GM23338 (cell line): ENCODE measurements at regions not wholly inside any gene's neighbourhood (a gene's known extent, or its start where the extent isn't known, plus 50 kb on each side); places are given as distances from the start of the nearest gene placed in this dataset.

Experiments used
- ATAC-seq: fragments of 200-7000 bp; cut with Tn5 transposase; 3 replicates; pipeline ENCODE4 v1.9.1; 2020
- DNase-seq: peaks from one replicate; pipeline ENCODE4 v3.0.0-alpha.2; 2015; ENCODE audit warnings: low spot score
- H2AFZ ChIP-seq: fragments of 200-600 bp; sonication (generic); 2 replicates; pipeline ENCODE4 v1.8.0; 2016; ENCODE audit warnings: antibody characterized with exemption, mild to moderate bottlenecking, moderate library complexity
- H3F3A ChIP-seq: fragments of 200-600 bp; sonication (generic); replicated peaks from 2 replicates; pipeline ENCODE4 v1.8.0; 2017; ENCODE audit warnings: antibody characterized with exemption, mixed run types, low read depth
- H3K27ac ChIP-seq: fragments of 200-600 bp; sonication (generic); 2 replicates; pipeline ENCODE4 v1.6.1; 2016; ENCODE audit warnings: low read depth
- H3K27me3 ChIP-seq: fragments of 200-600 bp; sonication (generic); 2 replicates; pipeline ENCODE4 v1.8.0; 2016; ENCODE audit warnings: mild to moderate bottlenecking, mixed run types, moderate library complexity; ENCODE audit not compliant: insufficient read depth
- H3K36me3 ChIP-seq: fragments of 200-600 bp; sonication (generic); 2 replicates; pipeline ENCODE4 v1.8.0; 2016; ENCODE audit warnings: mild to moderate bottlenecking; ENCODE audit not compliant: insufficient read depth
- H3K4me1 ChIP-seq: fragments of 200-600 bp; sonication (generic); 2 replicates; pipeline ENCODE4 v1.8.0; 2016; ENCODE audit warnings: mild to moderate bottlenecking, moderate library complexity; ENCODE audit not compliant: insufficient read depth
- H3K4me2 ChIP-seq: fragments of 200-600 bp; sonication (generic); 2 replicates; pipeline ENCODE4 v1.7.1; 2017; ENCODE audit warnings: mixed run types
- H3K4me3 ChIP-seq: fragments of 200-600 bp; sonication (generic); 2 replicates; pipeline ENCODE4 v1.6.1; 2016; ENCODE audit warnings: mixed run types
- H3K79me2 ChIP-seq: fragments of 200-600 bp; sonication (generic); replicated peaks from 2 replicates; pipeline ENCODE4 v1.8.0; 2017; ENCODE audit warnings: mild to moderate bottlenecking; ENCODE audit not compliant: insufficient read depth
- H3K9me2 ChIP-seq: fragments of 200-600 bp; sonication (generic); 2 replicates; pipeline ENCODE4 v1.8.0; 2017; ENCODE audit not compliant: insufficient read depth
- H4K20me1 ChIP-seq: fragments of 200-600 bp; sonication (generic); replicated peaks from 2 replicates; pipeline ENCODE4 v1.8.0; 2017; ENCODE audit warnings: mild to moderate bottlenecking; ENCODE audit not compliant: insufficient read depth
- H3K27ac Mint-ChIP-seq: 2 replicates; pipeline ENCODE4 v1.8.0; 2020; ENCODE audit warnings: inconsistent platforms, mild to moderate bottlenecking, moderate library complexity, mixed read lengths
- H3K27me3 Mint-ChIP-seq: 3 replicates; pipeline ENCODE4 v1.8.0; 2022; ENCODE audit warnings: low read depth, mild to moderate bottlenecking, moderate library complexity, mixed read lengths, inconsistent platforms; ENCODE audit not compliant: insufficient read depth, poor library complexity
- H3K36me3 Mint-ChIP-seq: 3 replicates; pipeline ENCODE4 v1.8.0; 2021; ENCODE audit warnings: low read depth, mild to moderate bottlenecking, inconsistent platforms, moderate library complexity, mixed read lengths
- H3K4me1 Mint-ChIP-seq: 3 replicates; pipeline ENCODE4 v1.8.0; 2020; ENCODE audit warnings: mild to moderate bottlenecking, inconsistent platforms, mixed read lengths
- H3K4me3 Mint-ChIP-seq: 3 replicates; pipeline ENCODE4 v1.8.0; 2021; ENCODE audit warnings: moderate library complexity, mild to moderate bottlenecking, inconsistent platforms, mixed read lengths
- H3K9me3 Mint-ChIP-seq: 3 replicates; pipeline ENCODE4 v1.8.0; 2020; ENCODE audit warnings: moderate library complexity, mild to moderate bottlenecking, inconsistent platforms, mixed read lengths
- CREB1 ChIP-seq: fragments of 250-450 bp; sonication (Bioruptor Pico); IDR thresholded peaks from 2 replicates; pipeline ENCODE4 v1.5.0; 2020; ENCODE audit warnings: low read depth, mild to moderate bottlenecking, moderate library complexity
- CTCF ChIP-seq, 2 experiments: fragments of 200-600 bp in 1 of 2; sonication (generic) in 1 of 2; conservative IDR thresholded peaks; 2 replicates each; pipeline versions ENCODE4 v1.5.1 to v1.6.1; 2016 to 2017; ENCODE audit warnings: antibody characterized with exemption in 2 of 2, low read depth in 2 of 2, mild to moderate bottlenecking in 2 of 2, moderate library complexity in 1 of 2
- ETS1 ChIP-seq: IDR thresholded peaks from 2 replicates; pipeline ENCODE4 v1.6.1; 2016; ENCODE audit warnings: antibody characterized with exemption
- EZH2 ChIP-seq: fragments of 200-600 bp; sonication (generic); IDR thresholded peaks from one replicate; pipeline ENCODE4 v1.8.0; 2017; ENCODE audit warnings: antibody characterized with exemption, mild to moderate bottlenecking, low read depth; ENCODE audit not compliant: unreplicated experiment
- EZH2phosphoT487 ChIP-seq: fragments of 200-600 bp; sonication (generic); IDR thresholded peaks from one replicate; pipeline ENCODE4 v1.8.1; 2018; ENCODE audit warnings: antibody characterized with exemption; ENCODE audit not compliant: unreplicated experiment
- JUNB ChIP-seq: IDR thresholded peaks from one replicate; pipeline ENCODE4 v1.6.1; 2016; ENCODE audit warnings: antibody characterized with exemption; ENCODE audit not compliant: unreplicated experiment
- NANOG ChIP-seq: IDR thresholded peaks from 2 replicates; pipeline ENCODE4 v1.6.1; 2016; ENCODE audit warnings: antibody characterized with exemption, borderline replicate concordance
- POLR2AphosphoS5 ChIP-seq: IDR thresholded peaks from 2 replicates; pipeline ENCODE4 v1.6.1; 2016; ENCODE audit warnings: antibody characterized with exemption, low read depth
- REST ChIP-seq: IDR thresholded peaks from one replicate; pipeline ENCODE4 v1.6.1; 2018; ENCODE audit warnings: antibody characterized with exemption; ENCODE audit not compliant: unreplicated experiment
- STAT1 ChIP-seq: IDR thresholded peaks from one replicate; pipeline ENCODE4 v1.6.1; 2016; ENCODE audit warnings: antibody characterized with exemption; ENCODE audit not compliant: unreplicated experiment
- ZNF114 ChIP-seq: fragments of 250-450 bp; sonication (Bioruptor Pico); IDR thresholded peaks from 2 replicates; pipeline ENCODE4 v1.5.0; 2020; ENCODE audit warnings: mild to moderate bottlenecking, moderate library complexity
- ZNF331 ChIP-seq: fragments of 250-450 bp; sonication (Bioruptor Pico); IDR thresholded peaks from 2 replicates; pipeline ENCODE4 v1.5.0; 2020; ENCODE audit warnings: low read depth, mild to moderate bottlenecking, moderate library complexity
- ZNF462 ChIP-seq: fragments of 250-450 bp; sonication (Bioruptor Pico); IDR thresholded peaks from 2 replicates; pipeline ENCODE4 v1.5.0; 2020; ENCODE audit warnings: mild to moderate bottlenecking, moderate library complexity

- no peak overlapping the region for H3K4me3 Mint-ChIP-seq
- no peak overlapping the region for H3K27ac ChIP-seq
- H3K4me3 ChIP-seq = no peak overlapping the region
- H3F3A ChIP-seq = no peaks in the 10 kb centered on the region
- peaks cover 29% of the 10 kb centered on the region for H3K9me3 Mint-ChIP-seq
- no peak for TF ChIP-seq ZNF462
- no peak for TF ChIP-seq REST
- TF ChIP-seq ZNF331 = no peak
- no peak for TF ChIP-seq CTCF (conservative IDR thresholded peaks at IDR 0.05; ENCODE audit: low read depth in 2 of 2)
- TF ChIP-seq CREB1 (CRISPR knock-in tag) = no peak
- no peak for TF ChIP-seq ETS1
- TF ChIP-seq JUNB = no peak
- no peak for TF ChIP-seq ZNF114
- TF ChIP-seq NANOG = no peak
- TF ChIP-seq STAT1 = no peak
- TF ChIP-seq EZH2 = no peak
- TF ChIP-seq EZH2phosphoT487 = no peak
- TF ChIP-seq POLR2AphosphoS5 = no peak
- peaks cover 2% of the 10 kb centered on the region for H3K27me3 Mint-ChIP-seq
- DNase-seq (no peak), ATAC-seq (no peak)
- H3K36me3 Mint-ChIP-seq = peaks cover 19% of the 10 kb centered on the region
- no peak overlapping the region for H2AFZ ChIP-seq
- H3K36me3 ChIP-seq = 0 out of 2 replicates have a peak, but pooled peaks cover 4% of the 10 kb centered on the region
- H4K20me1 ChIP-seq = no peaks in the 10 kb centered on the region
- H3K4me1 ChIP-seq = no peaks in the 10 kb centered on the region
- no peak overlapping the region for H3K4me2 ChIP-seq
- H3K4me1 Mint-ChIP-seq = no peaks in the 10 kb centered on the region
- H3K79me2 ChIP-seq = no peaks in the 10 kb centered on the region
- H3K27ac Mint-ChIP-seq = no peak overlapping the region
- H3K9me2 ChIP-seq = peaks cover 7% of the 10 kb centered on the region
- H3K27me3 ChIP-seq = no peaks in the 10 kb centered on the region
Observed at GRCh38 chr5:104594850-104595249, 1032.3 kb upstream of the NUDT12 start.
